K562 (cell line): ENCODE measurements at regions not wholly inside any gene's neighbourhood (a gene's known extent, or its start where the extent isn't known, plus 50 kb on each side); places are given as distances from the start of the nearest gene placed in this dataset.
A peak's percentile ranks its signal among the peaks of the same experiment; 100 is the strongest.
"Not testable (repeated sequence)": the region's sequence is repeated elsewhere in the genome, so short reads cannot be mapped to it uniquely, and the experiment has no call there.

Source experiments
- ATAC-seq: fragments of 200-7000 bp; cut with Tn5 transposase; 3 replicates; pipeline ENCODE4 v1.9.1; 2020; ENCODE audit warnings: moderate library complexity
- BruUV-seq: library from RNA; stranded (reverse); fragments of 400-500 nt; replicated peaks from 2 replicates; lab custom pipeline; 2021; lab: Mats Ljungman, UMichigan
- CTCF ChIA-PET: fragments of 300-600 bp; formaldehyde crosslinking; extraction: SDS; loops from one replicate; lab custom pipeline; 2021; ENCODE audit warnings: low intra/inter-chr PET ratio; lab: Yijun Ruan, JAX
- POLR2A ChIA-PET: fragments of 300-600, 350-650 bp; sonication (Branson Sonifier 250); formaldehyde crosslinking; extraction: SDS; loops from one replicate; lab custom pipeline; 2021; ENCODE audit warnings: antibody characterized with exemption, inconsistent platforms; lab: Yijun Ruan, JAX
- DNase-seq, 4 experiments: peaks; one replicate each; pipeline versions ENCODE4 v3.0.0 to v3.0.0-alpha.2; 2011 to 2018; ENCODE audit warnings: low spot score in 3 of 4, mixed read lengths in 3 of 4; ENCODE audit errors: extremely low read depth in 1 of 4
- FAIRE-seq: peaks from 2 replicates; lab custom pipeline; 2011; peaks lifted over from hg19 to GRCh38; lab: Jason Lieb, UNC
- H2AFZ ChIP-seq: 2 replicates; pipeline ENCODE4 v1.6.0; 2011; ENCODE audit warnings: low read depth, low read length, control low read depth, inconsistent platforms
- H3K27ac ChIP-seq: fragments of 200-600 bp; 3 replicates; pipeline ENCODE4 v1.8.0; 2011; ENCODE audit warnings: low read depth, mild to moderate bottlenecking, control low read depth, inconsistent platforms, low read length, moderate library complexity, mixed read lengths; ENCODE audit errors: extremely low read depth
- H3K27me3 ChIP-seq, 2 experiments: fragments of 300-600 bp in 1 of 2; 2 replicates in 1 of 2; 3 replicates in 1 of 2; pipeline versions ENCODE4 v1.6.0 to v1.8.0; 2011; ENCODE audit warnings: inconsistent platforms in 2 of 2, low read length in 2 of 2, mild to moderate bottlenecking in 1 of 2, mixed read lengths in 1 of 2, moderate library complexity in 1 of 2; ENCODE audit not compliant: control insufficient read depth in 2 of 2, insufficient read depth in 2 of 2
- H3K36me3 ChIP-seq: fragments of 300-600 bp; 3 replicates; pipeline ENCODE4 v1.8.0; 2011; ENCODE audit warnings: mild to moderate bottlenecking, low read length, inconsistent platforms; ENCODE audit not compliant: control insufficient read depth, insufficient read depth
- H3K4me1 ChIP-seq, 2 experiments: fragments of 200-600 bp in 1 of 2; replicated peaks in 1 of 2; 2 replicates in 1 of 2; 3 replicates in 1 of 2; pipeline versions ENCODE4 v1.5.1 to v1.8.0; 2011; ENCODE audit warnings: inconsistent platforms in 2 of 2, low read length in 2 of 2, mild to moderate bottlenecking in 1 of 2, mixed read lengths in 1 of 2, moderate library complexity in 1 of 2; ENCODE audit not compliant: control insufficient read depth in 2 of 2, insufficient read depth in 2 of 2
- H3K4me2 ChIP-seq: 2 replicates; pipeline ENCODE4 v1.6.1; 2011; ENCODE audit warnings: low read length, control low read depth, inconsistent platforms, mixed read lengths; ENCODE audit not compliant: insufficient read depth
- H3K4me3 ChIP-seq: fragments of 200-600 bp; sonication (generic), shearing (Covaris generic); 2 replicates; pipeline ENCODE4 v1.5.1; 2016; ENCODE audit warnings: control low read depth, inconsistent platforms
- H3K79me2 ChIP-seq: fragments of 200-600 bp; 3 replicates; pipeline ENCODE4 v1.8.0; 2011; ENCODE audit warnings: low read length, inconsistent platforms; ENCODE audit not compliant: control insufficient read depth, insufficient read depth
- H3K9ac ChIP-seq, 2 experiments: 2 replicates each; pipeline versions ENCODE4 v1.6.0 to v1.6.1; 2011; ENCODE audit warnings: low read depth in 2 of 2, low read length in 2 of 2, control low read depth in 1 of 2, inconsistent platforms in 1 of 2, mild to moderate bottlenecking in 1 of 2, mixed read lengths in 1 of 2; ENCODE audit not compliant: insufficient read depth in 1 of 2
- H3K9me1 ChIP-seq: one replicate; pipeline ENCODE4 v1.6.0; 2011; ENCODE audit warnings: inconsistent platforms, mild to moderate bottlenecking, low read length, moderate library complexity; ENCODE audit not compliant: control insufficient read depth, insufficient read depth
- H3K9me3 ChIP-seq: replicated peaks from 2 replicates; pipeline ENCODE4 v1.5.1; 2011; ENCODE audit warnings: low read depth, low read length, inconsistent platforms; ENCODE audit not compliant: control insufficient read depth, insufficient read depth
- H4K20me1 ChIP-seq: replicated peaks from 2 replicates; pipeline ENCODE4 v1.6.1; 2011; ENCODE audit warnings: low read length, inconsistent platforms, mixed read lengths; ENCODE audit not compliant: control insufficient read depth, insufficient read depth
- BRD9 ChIP-seq: fragments of 450-650 bp; IDR thresholded peaks from 2 replicates; pipeline ENCODE4 v1.6.1; 2018; ENCODE audit warnings: low read depth; ENCODE audit not compliant: partially characterized antibody
- CXXC5 ChIP-seq: fragments of 250-450 bp; sonication (Bioruptor Pico); IDR thresholded peaks from 2 replicates; pipeline ENCODE4 v1.8.0; 2022; ENCODE audit warnings: inconsistent platforms, mild to moderate bottlenecking, moderate library complexity
- EGR1 ChIP-seq: fragments of 450-650 bp; conservative IDR thresholded peaks from 2 replicates; pipeline ENCODE4 v1.6.1; 2017; ENCODE audit warnings: mild to moderate bottlenecking
- EP400 ChIP-seq: fragments of 450-650 bp; IDR thresholded peaks from 2 replicates; pipeline ENCODE4 v1.6.1; 2017; ENCODE audit warnings: antibody characterized with exemption, mild to moderate bottlenecking, moderate library complexity
- FOXA3 ChIP-seq, 2 experiments: fragments of 450-650 bp in 1 of 2; sonication (generic) in 1 of 2; formaldehyde crosslinking; IDR thresholded peaks in 1 of 2; conservative IDR thresholded peaks in 1 of 2; 2 replicates each; pipeline versions ENCODE4 v1.4.0 to v1.8.0; 2020 to 2022; ENCODE audit warnings: mild to moderate bottlenecking in 2 of 2, missing genetic modification reagents in 1 of 2
- FOXK2 ChIP-seq, 2 experiments: fragments of 450-650 bp; IDR thresholded peaks in 1 of 2; conservative IDR thresholded peaks in 1 of 2; 2 replicates each; pipeline ENCODE4 v1.6.1; 2016; ENCODE audit warnings: low read depth in 2 of 2, mild to moderate bottlenecking in 1 of 2
- GABPB1 ChIP-seq: sonication (generic); formaldehyde crosslinking; IDR thresholded peaks from 2 replicates; pipeline ENCODE4 v1.8.0; 2022; ENCODE audit warnings: mild to moderate bottlenecking, missing genetic modification reagents
- NFRKB ChIP-seq: fragments of 450-650 bp; IDR thresholded peaks from 2 replicates; pipeline ENCODE4 v1.6.1; 2016; ENCODE audit warnings: low read depth
- NR2C2 ChIP-seq, 2 experiments: fragments of 200-800 bp in 1 of 2; sonication (Bioruptor generic) in 1 of 2; sonication (generic) in 1 of 2; formaldehyde crosslinking in 1 of 2; IDR thresholded peaks; 2 replicates each; pipeline versions ENCODE4 v1.6.1 to v1.8.0; 2016 to 2022; ENCODE audit warnings: mild to moderate bottlenecking in 1 of 2, missing compliant biosample characterization in 1 of 2, missing genetic modification characterization in 1 of 2, missing genetic modification reagents in 1 of 2
- POLR2A ChIP-seq: fragments of 450-650 bp; conservative IDR thresholded peaks from 2 replicates; pipeline ENCODE4 v1.6.1; 2016
- POLR2H ChIP-seq: IDR thresholded peaks from 2 replicates; pipeline ENCODE4 v1.6.1; 2016; ENCODE audit warnings: missing genetic modification characterization, low read depth, mild to moderate bottlenecking, control low read depth, missing compliant biosample characterization, moderate library complexity
- RBFOX2 ChIP-seq: fragments of 200-400 bp; formaldehyde crosslinking; IDR thresholded peaks from 2 replicates; pipeline ENCODE4 v1.6.1; 2017; ENCODE audit warnings: low read depth, mild to moderate bottlenecking, low read length, moderate library complexity
- SMAD4 ChIP-seq: fragments of 250-450 bp; sonication (Bioruptor Pico); conservative IDR thresholded peaks from 2 replicates; pipeline ENCODE4 v1.8.0; 2021; ENCODE audit warnings: inconsistent platforms, mild to moderate bottlenecking, moderate library complexity
- SUPT5H ChIP-seq: fragments of 450-650 bp; IDR thresholded peaks from 2 replicates; pipeline ENCODE4 v1.6.1; 2016
- TAF7 ChIP-seq: fragments of 450-650 bp; IDR thresholded peaks from 2 replicates; pipeline ENCODE4 v1.6.1; 2016; ENCODE audit warnings: missing genetic modification characterization, missing compliant biosample characterization
- TAF9B ChIP-seq: fragments of 450-650 bp; IDR thresholded peaks from 2 replicates; pipeline ENCODE4 v1.6.1; 2018; ENCODE audit warnings: mild to moderate bottlenecking; ENCODE audit not compliant: partially characterized antibody
- YY1 ChIP-seq, 3 experiments: IDR thresholded peaks; 2 replicates each; pipeline ENCODE4 v1.6.1; 2011; ENCODE audit warnings: low read length in 2 of 3, mild to moderate bottlenecking in 2 of 3, moderate library complexity in 2 of 3, borderline replicate concordance in 1 of 3, control low read depth in 1 of 3, low read depth in 1 of 3; ENCODE audit not compliant: insufficient read depth in 3 of 3, insufficient replicate concordance in 2 of 3, control insufficient read depth in 1 of 3, insufficient read length in 1 of 3; ENCODE audit errors: extremely low read depth in 1 of 3
- ZBTB17 ChIP-seq: fragments of 450-650 bp; formaldehyde crosslinking; IDR thresholded peaks from 2 replicates; pipeline ENCODE4 v1.4.0; 2020; ENCODE audit warnings: mild to moderate bottlenecking
- WGBS: fragments of 100-300 bp; shearing (Covaris generic); methylation state at CpG from one replicate; pipeline ENCODE4 v1.1.6; 2016; ENCODE audit warnings: low coverage, mixed read lengths; ENCODE audit not compliant: insufficient coverage; ENCODE audit errors: missing lambda C conversion rate; 5-methylcytosine and 5-hydroxymethylcytosine counted together
- in situ Hi-C: fragments of 300-500 bp; cut with MboI; formaldehyde crosslinking; loops from 4 replicates; pipeline ENCODE4 v1.15.0; 2018; ENCODE audit warnings: inconsistent platforms, mixed read lengths
- intact Hi-C: fragments of 100-400 bp; cut with micrococcal nuclease; formaldehyde crosslinking; loops from 2 replicates; pipeline ENCODE4 v1.14.2; 2022
- TF ChIP-seq, protein P1 (sequence below), 2 experiments: fragments of 450-650 bp; conservative IDR thresholded peaks; 2 replicates each; pipeline ENCODE4 v1.6.1; 2017; ENCODE audit warnings: mild to moderate bottlenecking in 2 of 2, moderate library complexity in 2 of 2
- TF ChIP-seq, protein P2 (sequence below): sonication (generic); formaldehyde crosslinking; IDR thresholded peaks from 2 replicates; pipeline ENCODE4 v1.8.0; 2022; ENCODE audit warnings: missing genetic modification reagents, mild to moderate bottlenecking, moderate library complexity, borderline replicate concordance

DNA sequence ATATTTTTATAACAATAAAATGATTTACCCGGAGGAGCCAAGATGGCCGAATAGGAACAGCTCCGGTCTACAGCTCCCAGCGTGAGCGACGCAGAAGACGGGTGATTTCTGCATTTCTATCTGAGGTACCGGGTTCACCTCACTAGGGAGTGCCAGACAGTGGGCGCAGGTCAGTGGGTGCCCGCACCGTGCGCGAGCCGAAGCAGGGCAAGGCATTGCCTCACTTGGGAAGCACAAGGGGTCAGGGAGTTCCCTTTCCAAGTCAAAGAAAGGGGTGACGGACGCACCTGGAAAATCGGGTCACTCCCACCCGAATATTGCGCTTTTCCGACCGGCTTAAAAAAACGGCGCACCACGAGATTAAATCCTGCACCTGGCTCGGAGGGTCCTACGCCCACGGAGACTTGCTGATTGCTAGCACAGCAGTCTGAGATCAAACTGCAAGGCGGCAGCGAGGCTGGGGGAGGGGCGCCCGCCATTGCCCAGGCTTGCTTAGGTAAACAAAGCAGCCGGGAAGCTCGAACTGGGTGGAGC lies 53.3 kb upstream of the HECW1 start:
- Histone ChIP-seq H3K4me3 (peak overlapping the region; percentile 46), H3K9ac (peak overlapping the region; percentile 79 to 87), H3K4me1 (peaks cover 7 to 10% of the 10 kb centered on the region in 2 experiments; a peak in 4 of 5 replicates), H3K4me2 (peak overlapping the region; percentile 99), H2AFZ (peak overlapping the region; percentile 91), H3K27ac (peak overlapping the region; percentile 93)
- H3K9me1 ChIP-seq; H3K79me2 ChIP-seq; H3K27me3 ChIP-seq; FAIRE-seq; H3K36me3 ChIP-seq; CTCF ChIA-PET; DNase-seq; H4K20me1 ChIP-seq; H3K9me3 ChIP-seq; in situ Hi-C loops; TF ChIP-seq NR2C2 (CRISPR knock-in tag; IDR thresholded peaks at IDR 0.05): not testable (repeated sequence)
- 2% methylated on average over 12 of the region's 33 CpGs for WGBS
- intact Hi-C loops, result loop anchor here (2.0 to 5.0 kb wide), 3 partner anchors 24 to 117 kb away; no protein-coding TSS in a partner anchor
- peak; percentile 64 for ATAC-seq
- POLR2A ChIA-PET, result interaction anchor here (0.6 to 2.1 kb wide), 7 partner anchors 9 to 299 kb away, joined by 3 to 10 read pairs (median 3); no protein-coding TSS in a partner anchor
- TSS peak; percentile 82 for BruUV-seq
- TF ChIP-seq SUPT5H (peak; percentile 21; the same call in 1 of the 2 replicates), RBFOX2 (peak; percentile 56), POLR2A (peak; percentile 62), POLR2H (tag) (peak; percentile 63; the same call in 1 of the 2 replicates), EP400 (peak; percentile 56), SMAD4 (CRISPR knock-in tag) (0 out of 2 replicates have a peak, but pooled peaks have one; percentile 27), FOXK2 (conservative IDR thresholded peaks at IDR 0.05 in 1 of 2, IDR thresholded peaks at IDR 0.05 in 1 of 2; ENCODE audit: low read depth in 2 of 2) (peak in 1 of 2 experiments; percentile 53; a peak in 1 of 4 replicates), EGR1 (0 out of 2 replicates have a peak, but pooled peaks have one; percentile 4), BRD9 (peak; percentile 51), ZBTB17 (CRISPR knock-in tag) (0 out of 2 replicates have a peak, but pooled peaks have one; percentile 66), FOXA3 (CRISPR knock-in tag; conservative IDR thresholded peaks at IDR 0.05 in 1 of 2, IDR thresholded peaks at IDR 0.05 in 1 of 2) (peak in 1 of 2 experiments; percentile 89; a peak in 2 of 4 replicates), TAF9B (peak; percentile 71), NR2C2 (tag; IDR thresholded peaks at IDR 0.05) (peak; percentile 38; the same call in 1 of the 2 replicates), GABPB1 (peak; percentile 27; the same call in 1 of the 2 replicates), YY1 (IDR thresholded peaks at IDR 0.05; ENCODE audit: borderline replicate concordance in 1 of 3, control insufficient read depth in 1 of 3, extremely low read depth in 1 of 3, insufficient read depth in 3 of 3, insufficient read length in 1 of 3, insufficient replicate concordance in 2 of 3, low read depth in 1 of 3, low read length in 2 of 3) (peak in 1 of 3 experiments; percentile 68), NFRKB (peak; percentile 91), TAF7 (tag) (peak; percentile 73), CXXC5 (CRISPR knock-in tag) (peak; percentile 53)
- TF ChIP-seq, protein P1, sequence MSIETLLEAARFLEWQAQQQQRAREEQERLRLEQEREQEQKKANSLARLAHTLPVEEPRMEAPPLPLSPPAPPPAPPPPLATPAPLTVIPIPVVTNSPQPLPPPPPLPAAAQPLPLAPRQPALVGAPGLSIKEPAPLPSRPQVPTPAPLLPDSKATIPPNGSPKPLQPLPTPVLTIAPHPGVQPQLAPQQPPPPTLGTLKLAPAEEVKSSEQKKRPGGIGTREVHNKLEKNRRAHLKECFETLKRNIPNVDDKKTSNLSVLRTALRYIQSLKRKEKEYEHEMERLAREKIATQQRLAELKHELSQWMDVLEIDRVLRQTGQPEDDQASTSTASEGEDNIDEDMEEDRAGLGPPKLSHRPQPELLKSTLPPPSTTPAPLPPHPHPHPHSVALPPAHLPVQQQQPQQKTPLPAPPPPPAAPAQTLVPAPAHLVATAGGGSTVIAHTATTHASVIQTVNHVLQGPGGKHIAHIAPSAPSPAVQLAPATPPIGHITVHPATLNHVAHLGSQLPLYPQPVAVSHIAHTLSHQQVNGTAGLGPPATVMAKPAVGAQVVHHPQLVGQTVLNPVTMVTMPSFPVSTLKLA (conservative IDR thresholded peaks at IDR 0.05), result 0 out of 4 replicates have a peak, but pooled peaks of 1 of the 2 experiments have one; percentile 33
- TF ChIP-seq, protein P2, sequence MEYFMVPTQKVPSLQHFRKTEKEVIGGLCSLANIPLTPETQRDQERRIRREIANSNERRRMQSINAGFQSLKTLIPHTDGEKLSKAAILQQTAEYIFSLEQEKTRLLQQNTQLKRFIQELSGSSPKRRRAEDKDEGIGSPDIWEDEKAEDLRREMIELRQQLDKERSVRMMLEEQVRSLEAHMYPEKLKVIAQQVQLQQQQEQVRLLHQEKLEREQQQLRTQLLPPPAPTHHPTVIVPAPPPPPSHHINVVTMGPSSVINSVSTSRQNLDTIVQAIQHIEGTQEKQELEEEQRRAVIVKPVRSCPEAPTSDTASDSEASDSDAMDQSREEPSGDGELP, result peak; percentile 23; the same call in 1 of the 2 replicates
